BJ (cell line): ENCODE measurements at regions not wholly inside any gene's neighbourhood (a gene's known extent, or its start where the extent isn't known, plus 50 kb on each side); places are given as distances from the start of the nearest gene placed in this dataset.
"Not testable (repeated sequence)": the region's sequence is repeated elsewhere in the genome, so short reads cannot be mapped to it uniquely, and the experiment has no call there.

ENCODE experiments used
- CTCF ChIA-PET: fragments of 350-600 bp; formaldehyde crosslinking; extraction: SDS; loops from one replicate; lab custom pipeline; 2021; ENCODE audit warnings: antibody characterized with exemption, inconsistent platforms; lab: Yijun Ruan, JAX
- POLR2A ChIA-PET: fragments of 300-600 bp; sonication (Branson Sonifier 250); formaldehyde crosslinking; extraction: SDS; loops from one replicate; lab custom pipeline; 2021; ENCODE audit warnings: antibody characterized with exemption; lab: Charles Lee
- DNase-seq: peaks from one replicate; pipeline ENCODE4 v3.0.0-alpha.2; 2011; ENCODE audit warnings: low read depth
- H3K27me3 ChIP-seq: 2 replicates; pipeline ENCODE4 v1.6.0; 2011; ENCODE audit warnings: low read length; ENCODE audit not compliant: control insufficient read depth, insufficient read depth
- H3K36me3 ChIP-seq: 2 replicates; pipeline ENCODE4 v1.5.1; 2011; ENCODE audit warnings: low read length; ENCODE audit not compliant: control insufficient read depth, insufficient read depth
- H3K4me3 ChIP-seq: 2 replicates; pipeline ENCODE4 v1.5.1; 2011; ENCODE audit warnings: low read depth, mild to moderate bottlenecking, control low read depth, low read length
- TF ChIP-seq, protein P1 (sequence below): IDR thresholded peaks from 2 replicates; pipeline ENCODE4 v1.5.1; 2011; ENCODE audit warnings: low read depth, mild to moderate bottlenecking, control low read depth, inconsistent platforms, low read length, moderate library complexity; ENCODE audit not compliant: insufficient read depth

DNA sequence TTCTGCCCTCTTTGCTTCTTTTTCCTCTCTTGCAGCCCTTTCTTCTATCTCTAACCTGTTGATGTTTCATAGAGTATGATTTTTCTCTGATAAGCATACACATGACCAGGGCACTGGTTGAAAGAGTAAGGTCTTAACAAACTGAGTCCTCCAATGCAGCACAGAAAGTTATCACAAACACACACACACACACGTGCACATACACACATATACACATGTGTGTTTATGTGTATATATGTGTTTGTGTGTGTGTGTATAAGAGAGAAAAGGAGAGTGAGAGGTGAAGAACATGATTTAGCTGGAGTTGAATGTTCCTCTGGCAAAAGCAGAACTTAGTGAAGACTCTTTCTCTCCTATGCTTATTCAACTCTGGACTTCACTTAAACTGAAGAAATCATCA is 130.0 kb downstream of the KLF6 start:
- TF ChIP-seq, protein P1, sequence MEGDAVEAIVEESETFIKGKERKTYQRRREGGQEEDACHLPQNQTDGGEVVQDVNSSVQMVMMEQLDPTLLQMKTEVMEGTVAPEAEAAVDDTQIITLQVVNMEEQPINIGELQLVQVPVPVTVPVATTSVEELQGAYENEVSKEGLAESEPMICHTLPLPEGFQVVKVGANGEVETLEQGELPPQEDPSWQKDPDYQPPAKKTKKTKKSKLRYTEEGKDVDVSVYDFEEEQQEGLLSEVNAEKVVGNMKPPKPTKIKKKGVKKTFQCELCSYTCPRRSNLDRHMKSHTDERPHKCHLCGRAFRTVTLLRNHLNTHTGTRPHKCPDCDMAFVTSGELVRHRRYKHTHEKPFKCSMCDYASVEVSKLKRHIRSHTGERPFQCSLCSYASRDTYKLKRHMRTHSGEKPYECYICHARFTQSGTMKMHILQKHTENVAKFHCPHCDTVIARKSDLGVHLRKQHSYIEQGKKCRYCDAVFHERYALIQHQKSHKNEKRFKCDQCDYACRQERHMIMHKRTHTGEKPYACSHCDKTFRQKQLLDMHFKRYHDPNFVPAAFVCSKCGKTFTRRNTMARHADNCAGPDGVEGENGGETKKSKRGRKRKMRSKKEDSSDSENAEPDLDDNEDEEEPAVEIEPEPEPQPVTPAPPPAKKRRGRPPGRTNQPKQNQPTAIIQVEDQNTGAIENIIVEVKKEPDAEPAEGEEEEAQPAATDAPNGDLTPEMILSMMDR = no peak
- Histone ChIP-seq H3K27me3 (no peaks in the 10 kb centered on the region), H3K36me3 (no peaks in the 10 kb centered on the region), H3K4me3 (no peak overlapping the region)
- POLR2A ChIA-PET = no interaction called here
- DNase-seq = no peak
- CTCF ChIA-PET = no interaction called here

DNA sequence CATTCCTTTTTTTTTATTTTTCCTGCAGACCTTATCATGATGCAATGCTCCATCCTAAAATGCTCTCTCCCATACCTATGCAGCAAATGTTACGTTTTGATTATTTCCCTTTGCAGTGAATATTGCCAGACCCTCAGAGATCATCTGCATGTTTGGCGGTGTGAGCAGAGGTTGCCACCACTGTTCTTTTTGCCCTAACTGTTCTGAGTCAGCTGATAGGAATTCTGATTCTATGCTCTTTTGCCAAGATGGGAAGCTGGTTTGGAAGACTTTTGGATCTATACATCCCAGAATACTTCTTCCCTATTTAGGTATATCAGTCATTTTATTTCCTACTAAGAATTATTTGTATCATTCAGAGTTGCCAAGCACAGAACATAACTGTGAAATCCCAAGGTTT is 130.5 kb downstream of the KLF6 start:
- CTCF ChIA-PET = no interaction called here

DNA sequence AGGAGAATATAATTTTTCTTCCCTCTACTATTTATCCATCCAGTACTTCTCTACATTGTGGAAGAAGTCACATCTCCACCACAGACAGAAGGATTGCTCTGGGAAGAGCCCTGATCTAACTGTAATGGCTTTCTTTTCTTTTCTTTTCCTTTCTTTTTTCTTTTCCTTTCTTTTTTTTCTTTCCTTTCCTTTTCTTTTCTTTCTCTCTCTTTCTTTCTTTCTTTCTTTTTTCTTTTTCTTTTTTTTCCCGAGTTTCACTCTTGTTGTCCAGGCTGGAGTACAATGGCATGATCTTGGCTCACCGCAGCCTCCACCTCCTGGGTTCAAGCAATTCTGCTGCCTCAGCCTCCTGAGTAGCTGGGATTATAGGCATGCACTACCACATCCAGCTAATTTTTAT is 131.7 kb downstream of the KLF6 start:
- POLR2A ChIA-PET, CTCF ChIA-PET, H3K36me3 ChIP-seq, H3K4me3 ChIP-seq, H3K27me3 ChIP-seq, DNase-seq: not testable (repeated sequence)

More for the DNA sequence above, 130.5 kb downstream of the KLF6 start:
- no peaks in the 10 kb centered on the region for H3K36me3 ChIP-seq
- DNase-seq = no peak
- H3K27me3 ChIP-seq = no peaks in the 10 kb centered on the region
- no peak overlapping the region for H3K4me3 ChIP-seq
- POLR2A ChIA-PET = no interaction called here
- TF ChIP-seq, protein P1 = no peak

DNA sequence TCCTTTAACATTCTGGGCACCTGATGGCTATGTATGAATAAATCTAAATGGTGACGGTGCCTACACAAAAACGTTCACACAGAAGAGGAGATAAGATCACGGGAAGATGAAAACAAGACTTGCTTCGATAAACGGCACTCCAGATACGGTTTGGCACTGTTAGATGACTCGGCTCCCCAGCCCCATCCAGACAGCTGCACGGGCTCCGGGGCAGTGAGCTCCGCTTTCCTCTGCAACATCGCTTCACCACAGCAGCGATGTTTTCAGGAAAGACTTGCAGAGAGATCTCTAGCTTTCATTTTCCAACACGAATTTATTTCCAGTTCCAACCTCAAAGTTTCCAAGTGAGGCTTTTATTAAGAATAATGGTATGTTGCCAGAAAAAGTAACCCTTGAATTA is 132.1 kb downstream of the KLF6 start:
- CTCF ChIA-PET = no interaction called here
- POLR2A ChIA-PET = no interaction called here
- H3K4me3 ChIP-seq = no peak overlapping the region
- TF ChIP-seq, protein P1 = no peak
- H3K27me3 ChIP-seq = no peaks in the 10 kb centered on the region
- DNase-seq = no peak
- no peaks in the 10 kb centered on the region for H3K36me3 ChIP-seq

DNA sequence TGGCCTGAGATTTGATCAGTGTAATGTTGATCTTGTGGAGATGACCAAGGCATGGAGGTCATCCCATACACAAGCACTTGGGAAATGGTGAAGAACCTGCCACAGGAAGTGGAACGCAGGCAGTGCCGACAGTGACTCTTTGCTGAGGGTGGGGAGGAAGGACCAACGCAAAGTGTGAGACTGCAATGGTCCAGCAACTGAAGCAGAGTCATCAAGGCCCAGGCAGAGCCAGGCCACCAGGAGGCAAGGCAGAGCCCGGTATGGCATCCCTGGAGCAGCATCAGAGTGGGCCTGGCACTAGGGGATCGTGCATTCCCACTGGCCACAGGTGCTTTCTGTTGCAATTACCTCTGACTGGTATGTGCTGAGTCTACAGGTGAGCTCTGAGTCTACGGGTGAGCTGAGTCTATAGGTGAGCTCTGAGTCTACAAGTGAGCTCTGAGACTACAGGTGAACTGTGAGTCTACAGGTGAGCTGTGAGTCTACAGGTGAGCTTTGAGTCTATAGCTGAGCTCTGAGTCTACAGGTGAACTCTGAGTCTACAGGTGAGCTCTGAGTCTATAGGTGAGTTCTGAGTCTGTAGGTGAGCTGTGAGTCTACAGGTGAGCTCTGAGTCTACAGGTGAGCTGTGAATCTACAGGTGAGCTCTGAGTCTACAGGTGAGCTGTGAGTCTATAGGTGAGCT is 132.9 kb downstream of the KLF6 start:
- TF ChIP-seq, protein P1 = no peak
- ChIA-PET POLR2A (no interaction called here), CTCF (no interaction called here)
- DNase-seq = no peak
- Histone ChIP-seq H3K4me3 (no peak overlapping the region), H3K36me3 (no peaks in the 10 kb centered on the region), H3K27me3 (no peaks in the 10 kb centered on the region)

DNA sequence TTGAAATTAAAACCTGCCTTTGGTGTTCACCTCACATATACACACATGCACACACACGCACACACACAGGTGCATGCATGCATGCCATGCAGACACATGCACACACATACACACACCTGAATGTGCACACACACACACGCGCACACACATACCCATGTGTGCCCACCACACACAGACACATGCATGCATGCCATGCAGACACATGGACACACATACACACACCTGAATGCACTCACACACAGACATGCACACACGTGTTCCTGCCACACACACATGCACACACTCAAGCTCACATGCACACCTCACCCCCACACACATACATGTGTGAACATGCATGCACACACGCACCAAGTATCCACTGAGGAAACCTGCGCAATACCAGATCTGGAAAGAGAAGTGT is 136.4 kb downstream of the KLF6 start:
- no peak overlapping the region for H3K4me3 ChIP-seq
- CTCF ChIA-PET = no interaction called here
- H3K36me3 ChIP-seq = no peaks in the 10 kb centered on the region
- no peaks in the 10 kb centered on the region for H3K27me3 ChIP-seq
- DNase-seq = no peak
- POLR2A ChIA-PET = no interaction called here
- TF ChIP-seq, protein P1 = no peak
